ENCODE measurements at regions not wholly inside any gene's neighbourhood (a gene's known extent, or its start where the extent isn't known, plus 50 kb on each side); places are given as distances from the start of the nearest gene placed in this dataset.

GRCh38 chr7:65250216-65250615 lies 123.4 kb upstream of the ZNF92 start:
- no peak for TF ChIP-seq CTCF (conservative IDR thresholded peaks at IDR 0.05; ENCODE audit: low read depth, low read length)
- no peak for TF ChIP-seq EZH2 (IDR thresholded peaks at IDR 0.05; ENCODE audit: borderline replicate concordance, low read depth, low read length, poor library complexity, severe bottlenecking)

Data from A673 (cell line).